ENCODE measurements at regions not wholly inside any gene's neighbourhood (a gene's known extent, or its start where the extent isn't known, plus 50 kb on each side); places are given as distances from the start of the nearest gene placed in this dataset.

- dilution Hi-C loops (cut with HindIII; ENCODE audit: low sequenced_read_pairs, unreplicated experiment) (no loop called here), intact Hi-C loops (cut with micrococcal nuclease) (loop anchor here (1.0 to 2.0 kb wide), 4 partner anchors 288 to 720 kb away; partner anchors contain the start of genes CCDC148 and PKP4), in situ Hi-C loops (cut with MboI; ENCODE audit: low sequenced_read_pairs) (loop anchor here (5.0 to 10.0 kb wide), 3 partner anchors 290 to 713 kb away; partner anchors contain the start of genes CCDC148 and PKP4)
- Histone ChIP-seq H3K9me3 (ENCODE audit: control insufficient read depth, insufficient read depth, low read length) (no peaks in the 10 kb centered on the region), H4K91ac (ENCODE audit: insufficient read depth, low read depth, low read length) (no peak overlapping the region), H3K27me3 (ENCODE audit: control insufficient read depth, insufficient read depth, low read length) (peaks cover 31% of the 10 kb centered on the region), H3K79me1 (ENCODE audit: low read depth in 1 of 2, low read length in 2 of 2) (no peaks in the 10 kb centered on the region), H3K23ac (ENCODE audit: low read depth, low read length) (no peak overlapping the region), H2AK5ac (ENCODE audit: low read depth, low read length) (no peak overlapping the region), H2AFZ (replicated peaks; ENCODE audit: low read length, poor library complexity) (no peak overlapping the region), H2AK9ac (replicated peaks; ENCODE audit: low read depth, low read length, poor library complexity) (no peak overlapping the region), H3K4ac (ENCODE audit: low read depth, low read length) (no peak overlapping the region), H4K20me1 (ENCODE audit: insufficient read depth, low read length) (no peaks in the 10 kb centered on the region), H2BK120ac (ENCODE audit: low read depth, low read length) (no peak overlapping the region), H3K9me1 (ENCODE audit: insufficient read depth, low read length) (no peaks in the 10 kb centered on the region), H3K4me2 (ENCODE audit: low read depth, low read length) (no peak overlapping the region), H3K56ac (ENCODE audit: extremely low read depth, insufficient read depth, low read length) (no peak overlapping the region), H2BK5ac (ENCODE audit: low read depth, low read length, poor library complexity, severe bottlenecking) (no peak overlapping the region), H3K4me3 (ENCODE audit: insufficient read depth, low read depth, low read length) (no peak overlapping the region), H3K9ac (ENCODE audit: low read depth, low read length) (no peak overlapping the region), H3K18ac (ENCODE audit: low read depth, low read length) (no peak overlapping the region), H3K36me3 (ENCODE audit: control insufficient read depth, insufficient read depth, low read length) (no peaks in the 10 kb centered on the region), H3K14ac (replicated peaks; ENCODE audit: low read depth, low read length) (no peak overlapping the region), H3K27ac (ENCODE audit: insufficient read depth, low read length) (no peak overlapping the region), H2BK20ac (ENCODE audit: low read depth, low read length) (no peak overlapping the region), H3K4me1 (ENCODE audit: control insufficient read depth, insufficient read depth, low read length) (no peaks in the 10 kb centered on the region), H4K8ac (ENCODE audit: low read depth in 2 of 2, low read length in 2 of 2) (no peak overlapping the region), H4K5ac (ENCODE audit: low read depth, low read length) (no peak overlapping the region), H2BK15ac (ENCODE audit: low read depth, low read length) (no peak overlapping the region)
- POLR2A ChIA-PET (ENCODE audit: unreplicated experiment) = no interaction called here
- CTCF ChIA-PET = interaction anchor here (0.6 to 1.6 kb wide), 13 partner anchors 9 to 734 kb away, joined by 3 to 12 read pairs (median 3); partner anchors contain the start of genes CCDC148 and PKP4
- no TSS peak for BruUV-seq (replicated peaks)
- ATAC-seq (ENCODE audit: low read depth) (peak; percentile 88), DNase-seq (peak; percentile 74)
- TF ChIP-seq CTCF (conservative IDR thresholded peaks at IDR 0.05; ENCODE audit: low read depth, low read length) (peak; percentile 68), MAFK (IDR thresholded peaks at IDR 0.05; ENCODE audit: low read depth, low read length) (no peak), POLR2A (IDR thresholded peaks at IDR 0.05; ENCODE audit: low read depth, low read length) (0 out of 2 replicates have a peak, but pooled peaks have one; percentile 23), RFX5 (IDR thresholded peaks at IDR 0.05; ENCODE audit: low read depth, low read length) (no peak), BHLHE40 (IDR thresholded peaks at IDR 0.05; ENCODE audit: low read depth, low read length) (no peak), RAD21 (IDR thresholded peaks at IDR 0.05; ENCODE audit: low read length) (peak; percentile 81), MAZ (IDR thresholded peaks at IDR 0.05; ENCODE audit: borderline replicate concordance, low read depth, low read length) (no peak), RCOR1 (IDR thresholded peaks at IDR 0.05; ENCODE audit: insufficient replicate concordance, low read length) (no peak), MXI1 (IDR thresholded peaks at IDR 0.05; ENCODE audit: borderline replicate concordance, low read depth, low read length) (no peak), SMC3 (IDR thresholded peaks at IDR 0.05; ENCODE audit: low read depth, low read length) (peak; percentile 70)
- TF ChIP-seq, protein P1, sequence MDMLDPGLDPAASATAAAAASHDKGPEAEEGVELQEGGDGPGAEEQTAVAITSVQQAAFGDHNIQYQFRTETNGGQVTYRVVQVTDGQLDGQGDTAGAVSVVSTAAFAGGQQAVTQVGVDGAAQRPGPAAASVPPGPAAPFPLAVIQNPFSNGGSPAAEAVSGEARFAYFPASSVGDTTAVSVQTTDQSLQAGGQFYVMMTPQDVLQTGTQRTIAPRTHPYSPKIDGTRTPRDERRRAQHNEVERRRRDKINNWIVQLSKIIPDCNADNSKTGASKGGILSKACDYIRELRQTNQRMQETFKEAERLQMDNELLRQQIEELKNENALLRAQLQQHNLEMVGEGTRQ (IDR thresholded peaks at IDR 0.05; ENCODE audit: low read depth, low read length) = no peak
- 32% methylated on average over 5 of the region's 16 CpGs; no CpG with 5 or more reads in 1 of the 2 experiments for whole genome bisulfite sequencing, 2 experiments (ENCODE audit: extremely low coverage in 2 of 2, insufficient read length in 1 of 2)
These were observed 49.9 kb upstream of the DAPL1 start for GRCh38 chr2:158745067-158745865.
